DOHH2 (cell line): ENCODE measurements at regions not wholly inside any gene's neighbourhood (a gene's known extent, or its start where the extent isn't known, plus 50 kb on each side); places are given as distances from the start of the nearest gene placed in this dataset.
"Not testable (repeated sequence)": the region's sequence is repeated elsewhere in the genome, so short reads cannot be mapped to it uniquely, and the experiment has no call there.

ENCODE experiments used
- CTCF ChIP-seq: fragments of 200-600 bp; sonication (generic); IDR thresholded peaks from one replicate; pipeline ENCODE4 v1.5.1; 2014; ENCODE audit warnings: antibody characterized with exemption, mild to moderate bottlenecking, low read depth, low read length; ENCODE audit not compliant: poor library complexity, severe bottlenecking
- EZH2phosphoT487 ChIP-seq: fragments of 200-600 bp; sonication (generic); IDR thresholded peaks from 2 replicates; pipeline ENCODE4 v1.6.1; 2017; ENCODE audit warnings: borderline replicate concordance, mild to moderate bottlenecking, antibody characterized with exemption, low read length, moderate library complexity, mixed read lengths

GRCh38 chr1:68739486-68739885, 242.6 kb upstream of the DEPDC1 start:
- not testable (repeated sequence) for TF ChIP-seq EZH2phosphoT487, CTCF
